GM23248 (cell line): ENCODE measurements at regions not wholly inside any gene's neighbourhood (a gene's known extent, or its start where the extent isn't known, plus 50 kb on each side); places are given as distances from the start of the nearest gene placed in this dataset.

Source experiments
- DNase-seq: peaks from one replicate; pipeline ENCODE4 v3.0.0-alpha.2; 2015
- H2AFZ ChIP-seq: fragments of 200-600 bp; sonication (generic); 2 replicates; pipeline ENCODE4 v1.6.1; 2016; ENCODE audit warnings: antibody characterized with exemption
- H3F3A ChIP-seq: fragments of 200-600 bp; sonication (generic); 2 replicates; pipeline ENCODE4 v1.6.1; 2016; ENCODE audit warnings: mild to moderate bottlenecking, antibody characterized with exemption, mixed run types; ENCODE audit not compliant: insufficient read depth
- H3K27ac ChIP-seq: fragments of 200-600 bp; sonication (generic); 2 replicates; pipeline ENCODE4 v1.5.1; 2016; ENCODE audit warnings: mild to moderate bottlenecking
- H3K27me3 ChIP-seq: fragments of 200-600 bp; sonication (generic); replicated peaks from 2 replicates; pipeline ENCODE4 v1.6.1; 2016; ENCODE audit warnings: mild to moderate bottlenecking; ENCODE audit not compliant: insufficient read depth
- H3K36me3 ChIP-seq: fragments of 200-600 bp; sonication (generic); 2 replicates; pipeline ENCODE4 v1.6.1; 2016; ENCODE audit warnings: low read depth, mild to moderate bottlenecking
- H3K4me1 ChIP-seq: fragments of 200-600 bp; sonication (generic); 2 replicates; pipeline ENCODE4 v1.6.1; 2016; ENCODE audit warnings: mild to moderate bottlenecking; ENCODE audit not compliant: insufficient read depth
- H3K4me2 ChIP-seq: fragments of 200-600 bp; sonication (generic); one replicate; pipeline ENCODE4 v1.6.1; 2016; ENCODE audit warnings: mild to moderate bottlenecking; ENCODE audit not compliant: unreplicated experiment
- H3K4me3 ChIP-seq: fragments of 200-600 bp; sonication (generic); 2 replicates; pipeline ENCODE4 v1.5.1; 2016; ENCODE audit warnings: mild to moderate bottlenecking
- H3K79me2 ChIP-seq: fragments of 200-600 bp; sonication (generic); 2 replicates; pipeline ENCODE4 v1.6.1; 2016; ENCODE audit warnings: mild to moderate bottlenecking; ENCODE audit not compliant: insufficient read depth
- H3K9ac ChIP-seq: fragments of 200-600 bp; sonication (generic); 2 replicates; pipeline ENCODE4 v1.6.1; 2016; ENCODE audit warnings: mild to moderate bottlenecking
- H3K9me2 ChIP-seq: fragments of 200-600 bp; sonication (generic); 2 replicates; pipeline ENCODE4 v1.6.1; 2016; ENCODE audit warnings: mixed run types, mild to moderate bottlenecking, moderate library complexity; ENCODE audit not compliant: insufficient read depth
- H3K9me3 ChIP-seq: fragments of 200-600 bp; sonication (generic); one replicate; pipeline ENCODE4 v1.6.1; 2017; ENCODE audit warnings: low read depth
- H4K20me1 ChIP-seq: fragments of 200-600 bp; sonication (generic); 2 replicates; pipeline ENCODE4 v1.6.0; 2016; ENCODE audit not compliant: insufficient read depth
- EZH2 ChIP-seq: fragments of 200-600 bp; sonication (generic); IDR thresholded peaks from 2 replicates; pipeline ENCODE4 v1.6.1; 2018; ENCODE audit warnings: antibody characterized with exemption, mild to moderate bottlenecking; ENCODE audit not compliant: insufficient read depth, poor library complexity, severe bottlenecking
- EZH2phosphoT487 ChIP-seq: fragments of 200-600 bp; sonication (generic); IDR thresholded peaks from 2 replicates; pipeline ENCODE4 v1.6.1; 2018; ENCODE audit warnings: antibody characterized with exemption, moderate library complexity, mild to moderate bottlenecking, low read depth; ENCODE audit not compliant: insufficient read depth
- WGBS, 2 experiments: methylation state at CpG; one replicate each; pipeline ENCODE4 v1.1.6; 2015 to 2017; ENCODE audit warnings: low lambda C conversion rate in 2 of 2, low coverage in 1 of 2; ENCODE audit errors: missing lambda C conversion rate in 2 of 2; 5-methylcytosine and 5-hydroxymethylcytosine counted together
- in situ Hi-C: fragments of 300-500 bp; cut with MboI; formaldehyde crosslinking; loops from 2 replicates; pipeline ENCODE4 v1.15.0; 2020

GRCh38 chr13:60970736-60971135 is 444.9 kb downstream of the PCDH20 start:
- no peak for DNase-seq
- in situ Hi-C loops = no loop called here
- 4 to 7% methylated on average over 4 of the region's 4 CpGs for WGBS, 2 experiments
- H3K27me3 ChIP-seq = no peaks in the 10 kb centered on the region
- H3K27ac ChIP-seq = no peak overlapping the region
- no peak overlapping the region for H3K9ac ChIP-seq
- TF ChIP-seq EZH2 (no peak), EZH2phosphoT487 (no peak)
- no peak overlapping the region for H3K4me3 ChIP-seq
- H4K20me1 ChIP-seq = no peaks in the 10 kb centered on the region
- H3K4me2 ChIP-seq = no peak overlapping the region
- no peaks in the 10 kb centered on the region for H3K79me2 ChIP-seq
- H3K9me2 ChIP-seq = no peaks in the 10 kb centered on the region
- H3K36me3 ChIP-seq = no peaks in the 10 kb centered on the region; the same call in 1 of the 2 replicates
- no peaks in the 10 kb centered on the region for H3K4me1 ChIP-seq
- H3F3A ChIP-seq = no peaks in the 10 kb centered on the region
- H2AFZ ChIP-seq = no peak overlapping the region
- no peaks in the 10 kb centered on the region for H3K9me3 ChIP-seq

- Histone ChIP-seq H3K79me2 (no peaks in the 10 kb centered on the region), H2AFZ (no peak overlapping the region), H3K9me2 (no peaks in the 10 kb centered on the region), H3K36me3 (no peaks in the 10 kb centered on the region), H3K27ac (no peak overlapping the region), H3K4me3 (no peak overlapping the region), H3K4me2 (no peak overlapping the region), H3F3A (no peaks in the 10 kb centered on the region), H3K27me3 (no peaks in the 10 kb centered on the region), H3K9ac (no peak overlapping the region), H3K9me3 (no peaks in the 10 kb centered on the region), H4K20me1 (no peaks in the 10 kb centered on the region), H3K4me1 (no peaks in the 10 kb centered on the region)
- in situ Hi-C loops = no loop called here
- TF ChIP-seq EZH2 = no peak
- TF ChIP-seq EZH2phosphoT487 = no peak
- no peak for DNase-seq
- WGBS, 2 experiments = 3% methylated on average over 2 of the region's 2 CpGs
Measured at GRCh38 chr13:60969656-60970055, 446.0 kb downstream of the PCDH20 start.

GRCh38 chr13:60959427-60959826 is 456.2 kb downstream of the PCDH20 start:
- WGBS, 2 experiments = 13 to 16% methylated on average over 2 of the region's 2 CpGs
- Histone ChIP-seq H3K4me3 (no peak overlapping the region), H3K79me2 (no peaks in the 10 kb centered on the region), H3F3A (no peaks in the 10 kb centered on the region), H3K9ac (no peak overlapping the region), H3K4me1 (no peaks in the 10 kb centered on the region), H4K20me1 (no peaks in the 10 kb centered on the region), H3K36me3 (no peaks in the 10 kb centered on the region), H3K4me2 (no peak overlapping the region), H3K9me3 (no peaks in the 10 kb centered on the region), H3K27ac (no peak overlapping the region), H3K9me2 (no peaks in the 10 kb centered on the region), H2AFZ (no peak overlapping the region), H3K27me3 (no peaks in the 10 kb centered on the region)
- in situ Hi-C loops = no loop called here
- no peak for DNase-seq
- TF ChIP-seq EZH2phosphoT487 = no peak
- no peak for TF ChIP-seq EZH2

- Histone ChIP-seq H3K9me2 (no peaks in the 10 kb centered on the region), H4K20me1 (no peaks in the 10 kb centered on the region), H2AFZ (no peak overlapping the region), H3K27ac (no peak overlapping the region), H3K4me3 (no peak overlapping the region), H3K27me3 (no peaks in the 10 kb centered on the region), H3K4me2 (no peak overlapping the region), H3K36me3 (no peaks in the 10 kb centered on the region), H3K9ac (no peak overlapping the region), H3K9me3 (no peaks in the 10 kb centered on the region), H3F3A (no peaks in the 10 kb centered on the region), H3K4me1 (no peaks in the 10 kb centered on the region), H3K79me2 (no peaks in the 10 kb centered on the region)
- 0 to 4% methylated on average over 1 of the region's 1 CpG for WGBS, 2 experiments
- TF ChIP-seq EZH2 (no peak), EZH2phosphoT487 (no peak)
- no peak for DNase-seq
- in situ Hi-C loops = no loop called here
Measured at GRCh38 chr13:60957816-60958215, 457.8 kb downstream of the PCDH20 start.

- H3K9ac ChIP-seq = no peak overlapping the region
- DNase-seq = no peak
- H3K27ac ChIP-seq = no peak overlapping the region
- WGBS, 2 experiments = 0 to 7% methylated on average over 1 of the region's 1 CpG
- no peaks in the 10 kb centered on the region for H3K79me2 ChIP-seq
- no peak for TF ChIP-seq EZH2
- TF ChIP-seq EZH2phosphoT487 = no peak
- H3K4me1 ChIP-seq = no peaks in the 10 kb centered on the region
- H4K20me1 ChIP-seq = no peaks in the 10 kb centered on the region
- H3K27me3 ChIP-seq = no peaks in the 10 kb centered on the region
- no peaks in the 10 kb centered on the region for H3K36me3 ChIP-seq
- no peaks in the 10 kb centered on the region for H3K9me3 ChIP-seq
- no peaks in the 10 kb centered on the region for H3K9me2 ChIP-seq
- no peak overlapping the region for H3K4me3 ChIP-seq
- no peak overlapping the region for H3K4me2 ChIP-seq
- no peak overlapping the region for H2AFZ ChIP-seq
- no peaks in the 10 kb centered on the region for H3F3A ChIP-seq
- in situ Hi-C loops = no loop called here
Measured at GRCh38 chr13:60945396-60945795, 470.3 kb downstream of the PCDH20 start.
